ENCODE measurements at regions not wholly inside any gene's neighbourhood (a gene's known extent, or its start where the extent isn't known, plus 50 kb on each side); places are given as distances from the start of the nearest gene placed in this dataset.

DNA sequence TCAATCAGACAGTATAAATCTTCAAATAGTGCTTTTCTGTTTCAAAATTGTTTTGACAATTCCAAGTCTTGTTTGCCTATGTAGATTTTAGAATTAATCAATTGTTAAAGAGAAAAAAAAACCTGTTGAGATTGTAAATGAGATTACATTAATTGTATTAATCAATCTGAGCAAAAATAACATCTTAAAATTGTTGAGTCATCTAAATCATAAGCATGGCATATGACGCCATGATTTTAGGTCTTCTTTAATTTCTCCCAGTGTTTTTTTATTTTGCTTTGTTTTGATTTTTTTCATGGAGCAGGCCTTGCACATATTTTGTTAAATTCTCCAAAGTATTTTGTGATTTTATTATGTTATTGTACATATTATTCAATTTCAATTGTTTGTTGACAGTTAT lies 988.0 kb upstream of the SEMA6A start:
- no peak overlapping the region for H3K4me3 ChIP-seq
- TF ChIP-seq, protein P1, sequence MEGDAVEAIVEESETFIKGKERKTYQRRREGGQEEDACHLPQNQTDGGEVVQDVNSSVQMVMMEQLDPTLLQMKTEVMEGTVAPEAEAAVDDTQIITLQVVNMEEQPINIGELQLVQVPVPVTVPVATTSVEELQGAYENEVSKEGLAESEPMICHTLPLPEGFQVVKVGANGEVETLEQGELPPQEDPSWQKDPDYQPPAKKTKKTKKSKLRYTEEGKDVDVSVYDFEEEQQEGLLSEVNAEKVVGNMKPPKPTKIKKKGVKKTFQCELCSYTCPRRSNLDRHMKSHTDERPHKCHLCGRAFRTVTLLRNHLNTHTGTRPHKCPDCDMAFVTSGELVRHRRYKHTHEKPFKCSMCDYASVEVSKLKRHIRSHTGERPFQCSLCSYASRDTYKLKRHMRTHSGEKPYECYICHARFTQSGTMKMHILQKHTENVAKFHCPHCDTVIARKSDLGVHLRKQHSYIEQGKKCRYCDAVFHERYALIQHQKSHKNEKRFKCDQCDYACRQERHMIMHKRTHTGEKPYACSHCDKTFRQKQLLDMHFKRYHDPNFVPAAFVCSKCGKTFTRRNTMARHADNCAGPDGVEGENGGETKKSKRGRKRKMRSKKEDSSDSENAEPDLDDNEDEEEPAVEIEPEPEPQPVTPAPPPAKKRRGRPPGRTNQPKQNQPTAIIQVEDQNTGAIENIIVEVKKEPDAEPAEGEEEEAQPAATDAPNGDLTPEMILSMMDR (IDR thresholded peaks at IDR 0.05), result no peak
- TF ChIP-seq POLR2A (IDR thresholded peaks at IDR 0.05) (no peak), EP300 (IDR thresholded peaks at IDR 0.05) (no peak), POLR2AphosphoS5 (IDR thresholded peaks at IDR 0.05) (no peak)
- intact Hi-C loops (cut with DNase I; ENCODE audit: low total_unique reads), result no loop called here
- no peaks in the 10 kb centered on the region for H3K4me1 ChIP-seq
- no peaks in the 10 kb centered on the region for H3K27me3 ChIP-seq
- H3K36me3 ChIP-seq, result no peaks in the 10 kb centered on the region
- no peaks in the 10 kb centered on the region for H3K9me3 ChIP-seq
- no peak for DNase-seq
- WGBS, 5 donors, result 86 to 100% (median 94%) methylated on average over 1 of the region's 1 CpG
- H3K27ac ChIP-seq, result no peak overlapping the region

DNA sequence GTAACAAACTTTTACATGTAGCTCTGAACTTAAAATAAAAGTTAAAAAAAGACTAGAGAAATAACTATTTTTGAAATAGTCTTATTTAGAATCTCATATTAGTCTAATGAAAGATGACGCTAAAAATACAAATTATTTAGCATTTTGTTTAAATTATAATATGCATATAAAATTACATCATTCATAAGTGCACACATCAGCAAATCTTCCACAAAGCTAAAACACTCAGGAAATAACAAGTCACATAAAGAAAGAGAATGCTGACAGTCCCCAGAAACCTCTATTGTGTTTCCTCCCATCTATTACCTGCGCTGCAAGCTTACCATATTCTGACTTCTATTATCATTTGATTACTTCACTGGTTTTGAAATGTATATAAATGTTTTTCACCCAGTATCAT lies 986.9 kb upstream of the SEMA6A start:
- TF ChIP-seq POLR2A (IDR thresholded peaks at IDR 0.05) (no peak), EP300 (IDR thresholded peaks at IDR 0.05) (no peak), POLR2AphosphoS5 (IDR thresholded peaks at IDR 0.05) (no peak)
- TF ChIP-seq, protein P1 (IDR thresholded peaks at IDR 0.05), result no peak
- Histone ChIP-seq H3K27me3 (no peaks in the 10 kb centered on the region), H3K4me3 (no peak overlapping the region), H3K9me3 (no peaks in the 10 kb centered on the region), H3K4me1 (no peaks in the 10 kb centered on the region), H3K36me3 (no peaks in the 10 kb centered on the region), H3K27ac (no peak overlapping the region)
- intact Hi-C loops (cut with DNase I; ENCODE audit: low total_unique reads), result no loop called here
- WGBS, 5 donors, result 88 to 98% (median 94%) methylated on average over 2 of the region's 2 CpGs
- no peak for DNase-seq

DNA sequence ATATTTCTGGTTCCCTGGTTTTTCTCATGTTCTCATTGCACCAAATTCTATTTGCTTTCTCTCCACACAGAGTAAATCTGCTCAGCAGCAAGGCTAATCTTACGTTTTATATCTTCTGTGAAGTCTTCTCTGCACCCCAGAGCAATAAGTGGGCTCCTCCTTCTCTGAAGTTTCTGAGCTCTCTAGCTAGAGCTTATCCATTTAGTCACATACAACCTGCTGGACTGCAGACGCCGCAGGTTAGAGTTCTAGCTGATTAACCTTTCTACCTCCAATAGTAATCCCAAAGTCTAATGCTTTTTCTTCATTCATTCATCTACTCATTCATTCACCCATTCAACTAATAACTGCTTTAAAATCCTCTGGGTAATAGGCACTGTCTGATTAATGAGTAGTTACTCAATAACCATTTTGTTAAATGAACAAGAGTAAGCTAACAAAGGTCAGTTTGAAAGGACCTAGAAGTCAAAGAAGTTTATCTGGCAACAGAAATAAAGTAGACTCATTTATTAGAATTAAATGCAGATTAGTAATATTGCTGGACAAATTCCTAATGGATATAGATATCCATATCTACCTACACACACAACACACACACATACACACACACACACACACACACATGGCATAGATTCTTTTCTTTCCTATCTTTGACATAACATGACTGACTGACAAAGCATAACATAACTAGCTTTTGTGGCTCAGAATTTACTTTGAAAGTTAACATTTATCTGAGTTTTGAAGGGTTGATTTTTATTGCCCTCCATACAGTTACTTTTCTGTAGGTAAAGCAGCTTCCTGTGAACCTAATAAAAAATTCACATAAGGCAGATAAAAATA lies 984.6 kb upstream of the SEMA6A start:
- Histone ChIP-seq H3K4me3 (no peak overlapping the region), H3K27me3 (no peaks in the 10 kb centered on the region), H3K4me1 (no peaks in the 10 kb centered on the region), H3K36me3 (no peaks in the 10 kb centered on the region), H3K9me3 (no peaks in the 10 kb centered on the region), H3K27ac (no peak overlapping the region)
- TF ChIP-seq POLR2A (IDR thresholded peaks at IDR 0.05) (no peak), POLR2AphosphoS5 (IDR thresholded peaks at IDR 0.05) (no peak), EP300 (IDR thresholded peaks at IDR 0.05) (no peak)
- TF ChIP-seq, protein P1 (IDR thresholded peaks at IDR 0.05), result no peak
- peak in 1 of 2 donors; percentile 10 for DNase-seq
- intact Hi-C loops (cut with DNase I; ENCODE audit: low total_unique reads), result no loop called here
- 33 to 51% (median 34%) methylated on average over 3 of the region's 3 CpGs for WGBS, 5 donors

DNA sequence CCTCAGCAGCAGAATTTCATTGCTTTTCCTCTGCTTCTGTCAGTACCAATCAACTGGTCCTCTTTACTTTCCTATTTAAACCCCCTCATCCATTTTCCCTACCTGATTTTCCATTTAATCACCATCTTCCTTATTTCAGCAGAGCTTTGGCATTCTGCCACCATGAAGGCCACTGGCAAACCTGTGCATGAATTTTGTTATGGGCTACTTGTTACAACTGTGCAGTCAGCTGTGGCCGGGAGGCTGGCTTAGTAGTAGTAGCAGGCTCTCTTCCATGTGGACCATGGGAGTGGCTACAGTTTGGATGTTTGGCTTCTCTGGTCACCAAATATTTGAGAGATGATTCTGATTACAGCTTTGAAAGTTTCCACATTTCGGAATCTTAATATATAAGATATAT lies 976.6 kb upstream of the SEMA6A start:
- 61 to 85% (median 78%) methylated on average over 2 of the region's 2 CpGs for WGBS, 5 donors
- H3K36me3 ChIP-seq, result no peaks in the 10 kb centered on the region
- H3K9me3 ChIP-seq, result no peaks in the 10 kb centered on the region
- intact Hi-C loops (cut with DNase I; ENCODE audit: low total_unique reads), result no loop called here
- no peak overlapping the region for H3K27ac ChIP-seq
- no peak for TF ChIP-seq EP300 (IDR thresholded peaks at IDR 0.05)
- no peak for TF ChIP-seq POLR2AphosphoS5 (IDR thresholded peaks at IDR 0.05)
- TF ChIP-seq, protein P1 (IDR thresholded peaks at IDR 0.05), result no peak
- no peak for TF ChIP-seq POLR2A (IDR thresholded peaks at IDR 0.05)
- no peaks in the 10 kb centered on the region for H3K27me3 ChIP-seq
- no peaks in the 10 kb centered on the region for H3K4me1 ChIP-seq
- H3K4me3 ChIP-seq, result no peak overlapping the region
- DNase-seq, result no peak
